Heart right ventricle (tissue), 16 donors: ENCODE measurements at regions not wholly inside any gene's neighbourhood (a gene's known extent, or its start where the extent isn't known, plus 50 kb on each side); places are given as distances from the start of the nearest gene placed in this dataset.
A peak's percentile ranks its signal among the peaks of the same experiment; 100 is the strongest.
"Not testable (repeated sequence)": the region's sequence is repeated elsewhere in the genome, so short reads cannot be mapped to it uniquely, and the experiment has no call there.

Experiments
- ATAC-seq, 8 donors: fragments of 200-7000 bp; cut with Tn5 transposase; one replicate each; pipeline ENCODE4 v1.9.1; 2020; ENCODE audit warnings: mild to moderate bottlenecking in 8 of 8, moderate library complexity in 8 of 8, moderate number of reproducible peaks in 1 of 8
- DNase-seq, 2 donors: peaks; one replicate each; pipeline ENCODE4 v3.0.0-alpha.2; 2020
- H3K27ac ChIP-seq, 10 donors: fragments of 200-600 bp; sonication (generic) in 2 of 10; one replicate each; pipeline versions ENCODE4 v1.5.0 to v1.8.0; 2020 to 2022; ENCODE audit warnings: mild to moderate bottlenecking in 3 of 10
- H3K27me3 ChIP-seq, 7 donors: fragments of 200-600 bp; one replicate each; pipeline ENCODE4 v1.8.0; 2021 to 2022; ENCODE audit warnings: mild to moderate bottlenecking in 2 of 7
- H3K36me3 ChIP-seq, 9 donors: fragments of 200-600 bp; sonication (generic) in 1 of 9; one replicate each; pipeline versions ENCODE4 v1.5.0 to v1.8.0; 2020 to 2022; ENCODE audit warnings: mild to moderate bottlenecking in 2 of 9
- H3K4me1 ChIP-seq, 9 donors: fragments of 200-600 bp; sonication (generic) in 1 of 9; one replicate each; pipeline versions ENCODE4 v1.5.0 to v1.8.0; 2020 to 2022; ENCODE audit warnings: mild to moderate bottlenecking in 4 of 9
- H3K4me3 ChIP-seq, 10 donors: fragments of 200-600 bp; sonication (generic) in 2 of 10; one replicate each; pipeline versions ENCODE4 v1.5.0 to v1.8.0; 2020 to 2022; ENCODE audit warnings: mild to moderate bottlenecking in 7 of 10, moderate library complexity in 2 of 10
- H3K9me3 ChIP-seq, 11 donors: fragments of 200-600 bp in 10 of 11; sonication (generic) in 2 of 11; one replicate each; pipeline versions ENCODE4 v1.5.0 to v1.8.0; 2013 to 2022; ENCODE audit warnings: mild to moderate bottlenecking in 2 of 11, control low read depth in 1 of 11, moderate library complexity in 1 of 11
- WGBS, 2 donors: extraction: QIAGEN DNeasy Blood & Tissue Kit; methylation state at CpG; one replicate each; pipeline ENCODE4 v1.1.7; 2013; ENCODE audit warnings: inconsistent platforms in 1 of 2; 5-methylcytosine and 5-hydroxymethylcytosine counted together
- intact Hi-C, 10 donors: fragments of 100-400 bp; cut with DNase I; formaldehyde crosslinking; loops; one replicate each; pipeline versions ENCODE4 v1.11.1 to v1.14.2; 2022
- donor health status: Arrhythmogenic right ventricular cardiomyopathy.
- donor health status: ischemic (EF 13 %, LVEDD 7.1; RV severe dilation, severe dysfunction).
- donor health status: healthy with polysubstance abuse.
- donor health status: DM: no; HTN: yes; CAD: no.
- donor health status: DM: no; HTN: no; CAD: no.
- donor health status: ischemic (EF 25% LVEDD 6.9; RV normal size, moderate dysfunction).
- donor health status: ischemic (EF 25% LVEDD 5.7; RV mildly dilated, moderate dysfunction).
- donor health status: healthy.
- donor health status: DM: yes; HTN: yes; CAD: no.
- donor health status: Ischemic cardiomyopathy.
- donor health status: ischemic (EF 35%, LVEDD 5.7; RV mildly dilated, moderate dysfunction).
- donor health status: nonischemic (EF 11% LVEDD 7.7; RV severe dilation, severe dysfunction).
- donor health status: DM: yes; HTN: yes; CAD: no.
- donor health status: PGD.
- donor health status: ischemic (EF 29% LVEDD 5.4; RV normal size, mild dysfunction).
- donor health status: nonischemic (EF 23%, LVEDD 6.1; RV moderate dilation, normal function).

DNA sequence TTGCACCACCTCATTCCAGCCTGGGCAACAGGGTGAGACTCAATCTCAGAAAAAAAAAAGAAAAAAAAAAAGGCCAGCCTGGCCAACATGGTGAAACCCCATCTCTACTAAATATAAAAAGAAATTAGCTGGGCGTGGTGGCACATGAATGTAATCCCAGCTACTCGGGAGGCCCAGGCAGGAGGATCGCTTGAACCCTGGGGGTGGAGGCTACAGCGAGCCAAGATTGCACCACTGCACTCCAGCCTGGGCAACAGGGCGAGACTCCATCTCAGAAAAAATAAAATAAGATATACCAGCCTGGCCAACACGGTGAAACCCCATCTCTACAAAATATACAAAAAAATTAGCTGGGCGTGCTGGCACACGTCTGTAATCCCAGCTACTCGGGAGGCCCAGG lies 1602.3 kb downstream of the RPIA start:
- H3K36me3 ChIP-seq, H3K4me1 ChIP-seq, ATAC-seq, DNase-seq, H3K4me3 ChIP-seq, H3K27ac ChIP-seq, H3K27me3 ChIP-seq, intact Hi-C loops: not testable (repeated sequence)
- peaks cover 0 to 12% (median 0%) of the 10 kb centered on the region in 11 donors for H3K9me3 ChIP-seq
- WGBS, 2 donors = 93% methylated on average over 8 of the region's 9 CpGs

DNA sequence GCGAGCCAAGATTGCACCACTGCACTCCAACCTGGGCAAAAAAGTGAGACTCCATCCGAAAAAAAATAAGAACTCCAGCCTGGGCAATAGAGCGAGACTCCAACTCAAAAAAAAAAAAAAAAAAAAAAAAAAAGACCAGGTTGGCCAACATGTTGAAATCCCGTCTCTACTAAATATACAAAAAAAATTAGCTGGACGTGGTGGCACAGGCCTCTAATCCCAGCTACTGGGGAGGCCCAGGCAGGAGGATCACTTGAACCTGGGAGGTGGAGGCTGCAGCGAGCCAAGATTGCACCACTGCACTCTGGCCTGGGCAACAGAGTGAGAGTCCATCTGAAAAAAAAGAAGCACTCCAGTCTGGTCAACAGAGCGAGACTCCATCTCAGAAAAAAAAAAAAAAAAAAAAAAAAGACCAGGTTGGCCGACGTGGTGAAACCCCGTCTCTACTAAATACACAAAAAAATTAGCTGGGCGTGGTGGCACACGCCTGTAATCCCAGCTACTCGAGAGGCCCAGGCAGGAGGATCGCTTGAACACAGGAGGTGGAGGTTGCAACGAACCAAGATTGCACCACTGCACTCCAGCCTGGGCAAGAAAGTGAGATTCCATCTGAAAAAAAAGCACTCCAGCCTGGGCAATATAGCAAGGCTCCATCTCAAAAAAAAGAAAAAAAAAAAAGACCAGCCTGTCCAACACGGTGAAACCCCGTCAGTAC lies 1603.7 kb downstream of the RPIA start:
- WGBS, 2 donors = 88 to 89% methylated on average over 16 of the region's 17 CpGs

DNA sequence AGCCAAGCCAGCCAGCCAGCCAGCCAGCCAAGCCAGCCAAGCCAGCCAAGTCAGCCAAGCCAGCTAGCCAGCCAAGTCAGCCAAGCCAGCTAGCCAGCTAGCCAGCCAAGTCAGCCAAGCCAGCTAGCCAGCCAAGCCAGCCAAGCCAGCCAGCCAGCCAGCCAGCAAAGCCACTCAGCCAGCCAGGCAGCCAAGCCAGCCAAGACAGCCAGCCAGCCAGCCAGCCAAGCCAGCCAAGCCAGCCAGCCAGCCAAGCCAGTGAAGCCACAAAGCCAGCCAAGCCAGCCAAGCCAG lies 1605.0 kb downstream of the RPIA start:
- H3K36me3 ChIP-seq, DNase-seq, H3K27me3 ChIP-seq, H3K4me1 ChIP-seq, H3K4me3 ChIP-seq, ATAC-seq, H3K27ac ChIP-seq, intact Hi-C loops: not testable (repeated sequence)
- H3K9me3 ChIP-seq = peaks cover 0 to 12% (median 0%) of the 10 kb centered on the region in 11 donors

More for the DNA sequence above, 1603.7 kb downstream of the RPIA start:
- peaks cover 0 to 12% (median 0%) of the 10 kb centered on the region in 11 donors for H3K9me3 ChIP-seq
- H3K4me3 ChIP-seq, ATAC-seq, H3K27ac ChIP-seq, DNase-seq, H3K36me3 ChIP-seq, intact Hi-C loops, H3K27me3 ChIP-seq, H3K4me1 ChIP-seq: not testable (repeated sequence)

DNA sequence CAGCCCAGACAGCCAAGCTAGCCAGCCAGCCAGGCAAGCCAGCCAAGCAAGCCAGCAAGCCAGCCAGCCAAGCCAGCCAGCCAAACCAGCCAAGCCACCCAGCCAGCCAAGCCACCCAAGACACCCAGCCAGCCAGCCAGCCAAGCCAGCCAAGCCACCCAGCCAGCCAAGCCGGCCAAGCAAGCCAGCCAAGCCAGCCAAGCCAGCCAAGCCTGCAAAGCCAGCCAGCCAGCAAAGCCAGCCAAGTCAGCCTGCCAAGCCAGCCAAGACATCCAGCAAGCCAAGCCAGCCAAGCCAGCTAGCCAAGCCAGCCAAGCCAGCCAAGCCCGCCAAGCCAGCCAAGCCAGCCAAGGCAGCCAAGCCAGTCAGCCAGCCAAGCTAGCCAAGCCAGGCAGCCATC lies 1606.2 kb downstream of the RPIA start:
- H3K27ac ChIP-seq, DNase-seq, H3K4me3 ChIP-seq, H3K36me3 ChIP-seq, H3K4me1 ChIP-seq, intact Hi-C loops, ATAC-seq, H3K27me3 ChIP-seq: not testable (repeated sequence)
- 61 to 83% methylated on average over 2 of the region's 2 CpGs for WGBS, 2 donors
- peaks cover 0 to 12% (median 0%) of the 10 kb centered on the region in 11 donors for H3K9me3 ChIP-seq

DNA sequence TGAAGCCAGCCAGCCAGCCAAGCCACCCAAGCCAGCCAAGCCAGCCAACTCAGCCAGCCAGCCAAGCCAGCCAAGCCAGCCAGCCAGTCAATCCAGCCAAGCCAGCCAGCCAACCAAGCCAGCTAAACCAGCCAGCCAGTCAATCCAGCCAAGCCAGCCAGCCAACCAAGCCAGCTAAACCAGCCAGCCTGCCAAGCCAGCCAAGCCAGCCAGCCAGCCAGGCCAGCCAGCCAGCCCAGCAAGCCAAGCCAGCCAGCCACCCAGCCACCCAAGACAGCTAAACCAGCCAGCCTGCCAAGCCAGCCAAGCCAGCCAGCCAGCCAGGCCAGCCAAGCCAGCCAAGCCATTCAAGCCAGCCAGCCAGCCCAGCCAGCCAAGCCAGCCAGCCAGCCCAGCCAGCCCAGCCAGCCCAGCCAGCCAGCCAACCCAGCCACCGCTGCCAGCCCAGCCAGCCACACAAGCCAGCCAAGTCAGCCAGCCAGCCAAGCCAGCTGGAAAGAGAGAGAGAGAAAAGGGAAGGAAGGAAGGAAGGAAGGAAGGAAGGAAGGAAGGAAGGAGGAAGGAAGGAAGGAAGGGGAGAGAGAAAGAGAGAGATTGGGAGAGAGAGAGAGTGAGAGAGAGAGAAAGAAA lies 1606.8 kb downstream of the RPIA start:
- 85 to 88% methylated on average over 1 of the region's 1 CpG for WGBS, 2 donors
- peaks cover 0 to 12% (median 0%) of the 10 kb centered on the region in 11 donors for H3K9me3 ChIP-seq
- H3K27me3 ChIP-seq, H3K4me3 ChIP-seq, H3K4me1 ChIP-seq, H3K36me3 ChIP-seq, DNase-seq, ATAC-seq, intact Hi-C loops, H3K27ac ChIP-seq: not testable (repeated sequence)

DNA sequence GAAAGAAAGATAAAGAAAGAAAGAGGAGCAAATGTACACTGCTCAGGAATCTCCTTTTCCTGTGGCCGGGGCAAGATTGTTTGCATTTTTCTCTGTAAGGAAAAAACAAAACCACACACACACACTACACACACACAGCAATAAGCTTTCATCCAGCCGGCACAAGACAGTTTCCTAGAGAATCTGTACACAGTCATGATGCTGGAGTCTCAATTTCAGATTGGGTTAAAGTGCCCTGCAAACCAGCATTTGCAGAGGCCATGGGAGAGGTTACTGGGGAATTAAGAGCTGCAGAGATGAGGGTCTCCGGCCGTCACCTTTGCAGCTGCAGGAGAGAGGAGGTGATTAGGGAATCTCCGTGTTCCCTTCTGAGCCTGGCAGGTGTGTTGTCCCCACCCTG lies 1607.5 kb downstream of the RPIA start:
- intact Hi-C loops, H3K27ac ChIP-seq, H3K4me3 ChIP-seq, H3K27me3 ChIP-seq, H3K9me3 ChIP-seq, ATAC-seq, H3K36me3 ChIP-seq, H3K4me1 ChIP-seq, DNase-seq: not testable (repeated sequence)
- 47 to 66% methylated on average over 2 to 3 of the region's 5 CpGs for WGBS, 2 donors

DNA sequence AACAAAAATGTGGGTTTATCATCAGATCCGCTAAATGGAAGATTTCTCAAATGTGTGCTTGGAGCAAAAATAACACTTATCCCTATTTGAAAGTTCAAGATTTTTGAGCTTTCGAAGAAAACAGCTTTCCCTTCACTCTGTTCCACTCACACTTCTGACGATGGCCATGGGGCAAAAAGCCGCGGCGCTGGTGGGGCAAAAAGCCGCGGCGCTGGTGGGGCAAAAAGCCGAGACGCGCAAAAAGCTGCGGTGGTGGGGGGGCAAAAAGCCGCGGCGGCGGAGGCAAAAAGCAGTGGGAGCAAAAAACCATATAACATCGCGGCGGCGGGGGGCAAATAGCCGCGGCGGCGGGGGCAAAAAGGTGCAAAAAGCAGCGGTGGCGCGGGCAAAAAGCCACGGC lies 1631.5 kb downstream of the RPIA start:
- H3K9me3 ChIP-seq, H3K4me1 ChIP-seq, ATAC-seq, H3K27ac ChIP-seq, intact Hi-C loops, DNase-seq, H3K36me3 ChIP-seq: not testable (repeated sequence)
- 3 to 10% methylated on average over 25 to 28 of the region's 29 CpGs for WGBS, 2 donors
- H3K27me3 ChIP-seq = peaks cover 0 to 24% (median 3%) of the 10 kb centered on the region in 7 donors
- H3K4me3 ChIP-seq = peak overlapping the region in 2 of 10 donors; percentile 12 to 31

DNA sequence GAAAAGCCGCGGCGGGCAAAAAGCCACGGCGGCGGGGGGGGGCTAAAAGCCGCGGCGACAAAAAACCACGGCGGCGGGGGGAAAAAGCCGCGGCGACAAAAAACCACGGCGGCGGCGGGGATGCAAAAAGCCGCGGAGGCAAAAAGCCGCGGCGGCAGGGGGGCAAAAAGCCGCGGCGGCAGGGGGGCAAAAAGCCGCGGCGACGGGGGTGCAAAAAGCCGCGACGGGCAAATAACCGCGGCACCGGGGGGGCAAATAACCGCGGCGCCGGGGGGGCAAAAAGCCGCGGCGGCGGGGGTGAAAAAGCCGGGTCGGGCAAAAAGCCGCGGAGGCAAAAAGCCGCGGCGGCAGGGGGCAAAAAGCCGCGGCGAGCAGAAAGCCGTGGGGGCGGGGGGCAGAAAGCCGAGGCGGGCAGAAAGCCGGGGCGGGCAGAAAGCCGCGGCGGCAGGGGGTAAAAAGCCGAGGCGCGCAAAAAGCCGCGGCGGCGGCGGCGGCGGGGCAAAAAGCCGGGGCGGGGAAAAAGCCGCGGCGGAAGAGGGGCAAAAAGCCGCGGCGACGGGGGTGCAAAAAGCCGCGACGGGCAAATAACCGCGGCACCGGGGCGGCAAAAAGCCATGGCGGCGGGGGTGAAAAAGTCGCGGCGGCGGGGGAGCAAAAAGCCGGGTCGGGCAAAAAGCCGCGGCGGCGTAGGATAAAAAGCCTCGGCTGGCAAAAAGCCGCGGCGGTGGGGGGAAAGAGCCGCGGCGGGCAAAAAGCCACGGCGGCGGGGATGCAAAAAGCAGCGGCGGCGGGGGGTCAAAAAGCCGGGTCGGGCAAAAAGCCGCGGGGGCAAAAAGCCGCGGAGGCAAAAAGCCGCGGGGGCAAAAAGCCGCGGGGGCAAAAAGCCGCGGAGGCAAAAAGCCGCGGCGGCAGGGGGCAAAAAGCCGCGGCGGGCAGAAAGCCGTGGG lies 1632.4 kb downstream of the RPIA start:
- 2 to 11% methylated on average over 40 to 78 of the region's 134 CpGs for WGBS, 2 donors
- intact Hi-C loops, H3K9me3 ChIP-seq, H3K36me3 ChIP-seq, H3K27ac ChIP-seq, ATAC-seq, H3K4me1 ChIP-seq: not testable (repeated sequence)
- Histone ChIP-seq H3K27me3 (peaks cover 0 to 24% (median 3%) of the 10 kb centered on the region in 7 donors), H3K4me3 (peak overlapping the region in 8 of 10 donors; percentile 12 to 32 (median 28))
- DNase-seq = peak in 1 of 2 donors; percentile 18

DNA sequence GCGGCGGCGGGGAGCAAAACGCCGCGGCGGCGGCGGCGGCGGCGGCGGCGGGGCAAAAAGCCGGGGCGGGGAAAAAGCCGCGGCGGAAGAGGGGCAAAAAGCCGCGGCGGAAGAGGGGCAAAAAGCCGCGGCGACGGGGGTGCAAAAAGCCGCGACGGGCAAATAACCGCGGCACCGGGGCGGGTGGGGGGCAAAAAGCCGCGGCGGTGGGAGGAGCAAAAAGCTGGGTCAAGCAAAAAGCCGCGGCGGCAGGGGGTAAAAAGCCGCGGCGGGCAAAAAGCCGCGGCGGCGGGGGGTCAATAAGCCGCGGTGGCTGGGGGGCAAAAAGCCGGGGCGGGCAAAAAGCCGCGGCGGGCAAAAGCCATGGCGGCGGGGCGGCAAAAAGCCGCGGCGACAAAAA lies 1633.2 kb downstream of the RPIA start:
- H3K27ac ChIP-seq, intact Hi-C loops, ATAC-seq, H3K9me3 ChIP-seq, H3K4me1 ChIP-seq, H3K36me3 ChIP-seq, DNase-seq: not testable (repeated sequence)
- Histone ChIP-seq H3K27me3 (peaks cover 0 to 24% (median 3%) of the 10 kb centered on the region in 7 donors), H3K4me3 (peak overlapping the region in 6 of 10 donors; percentile 21 to 36 (median 30))
- 1 to 6% methylated on average over 22 to 27 of the region's 59 CpGs for WGBS, 2 donors

DNA sequence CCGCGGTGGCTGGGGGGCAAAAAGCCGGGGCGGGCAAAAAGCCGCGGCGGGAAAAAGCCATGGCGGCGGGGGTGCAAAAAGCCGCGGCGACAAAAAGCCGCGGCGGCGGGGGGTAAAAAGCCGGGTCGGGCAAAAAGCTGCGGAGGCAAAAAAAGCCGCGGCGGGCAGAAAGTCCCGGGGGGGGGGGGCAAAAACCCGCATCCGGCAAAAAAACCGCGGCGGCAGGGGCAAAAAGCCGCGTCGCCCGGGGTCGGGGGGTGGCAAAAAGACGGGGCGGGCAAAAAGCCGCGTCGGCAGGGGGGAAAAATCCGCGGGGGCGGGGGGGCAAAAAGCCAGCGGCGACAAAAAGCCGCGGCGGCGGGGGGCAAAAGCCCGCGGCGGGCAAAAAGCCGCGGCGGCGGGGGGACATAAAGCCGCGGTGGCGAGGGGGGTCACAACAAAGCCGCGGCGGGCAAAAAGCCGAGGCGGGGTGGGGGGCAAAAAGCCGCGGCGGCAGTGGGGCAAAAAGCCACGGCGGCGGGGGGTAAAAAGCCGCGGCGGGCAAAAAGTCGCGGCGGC lies 1634.4 kb downstream of the RPIA start:
- WGBS, 2 donors = 4 to 16% methylated on average over 46 to 59 of the region's 74 CpGs
- H3K36me3 ChIP-seq, H3K27ac ChIP-seq, intact Hi-C loops, H3K4me1 ChIP-seq, ATAC-seq, DNase-seq, H3K9me3 ChIP-seq: not testable (repeated sequence)
- peak overlapping the region in 1 of 10 donors; percentile 8 for H3K4me3 ChIP-seq
- peaks cover 0 to 24% (median 3%) of the 10 kb centered on the region in 7 donors for H3K27me3 ChIP-seq
